ENCODE measurements at regions not wholly inside any gene's neighbourhood (a gene's known extent, or its start where the extent isn't known, plus 50 kb on each side); places are given as distances from the start of the nearest gene placed in this dataset.
A peak's percentile ranks its signal among the peaks of the same experiment; 100 is the strongest.

- ATAC-seq (ENCODE audit: insufficient read depth, low FRiP score): no peak
- 88 to 95% methylated on average over 2 of the region's 2 CpGs for WGBS, 2 donors
- TF ChIP-seq CTCF (IDR thresholded peaks at IDR 0.05; ENCODE audit: control extremely low read depth, extremely low read depth): no peak
Measured at GRCh38 chr5:174356536-174356935, 311.0 kb downstream of the NSG2 start.

GRCh38 chr5:174358276-174358675 lies 312.8 kb downstream of the NSG2 start:
- WGBS, 2 donors: 73 to 75% methylated on average over 3 of the region's 3 CpGs
- ATAC-seq (ENCODE audit: insufficient read depth, low FRiP score) (no peak), DNase-seq (peak in 2 of 3 donors; percentile 13 to 16)
- Histone ChIP-seq H3K27me3 (ENCODE audit: control insufficient read depth in 3 of 3, insufficient read depth in 3 of 3, low read length in 2 of 3) (no peaks in the 10 kb centered on the region), H3K4me1 (ENCODE audit: control insufficient read depth in 5 of 5, insufficient read depth in 5 of 5, low read length in 5 of 5) (peaks cover 0 to 23% (median 12%) of the 10 kb centered on the region in 5 donors), H3K9ac (ENCODE audit: insufficient read depth in 1 of 2, low read length in 2 of 2) (no peak overlapping the region), H3K4me3 (no peak overlapping the region), H3K36me3 (ENCODE audit: control insufficient read depth in 4 of 4, insufficient read depth in 4 of 4, low read length in 4 of 4) (no peaks in the 10 kb centered on the region), H3K9me3 (ENCODE audit: control insufficient read depth in 4 of 4, insufficient read depth in 3 of 4, low read length in 3 of 4) (peaks cover 0 to 10% (median 4%) of the 10 kb centered on the region in 4 donors), H3K27ac (ENCODE audit: low read depth in 1 of 2, low read length in 1 of 2) (no peak overlapping the region)
- no peak for TF ChIP-seq CTCF (IDR thresholded peaks at IDR 0.05; ENCODE audit: control extremely low read depth, extremely low read depth)

More at GRCh38 chr5:174356536-174356935, 311.0 kb downstream of the NSG2 start:
- H3K9ac ChIP-seq (ENCODE audit: insufficient read depth in 1 of 2, low read length in 2 of 2): no peak overlapping the region
- no peak overlapping the region for H3K4me3 ChIP-seq
- DNase-seq: no peak
- H3K9me3 ChIP-seq (ENCODE audit: control insufficient read depth in 4 of 4, insufficient read depth in 3 of 4, low read length in 3 of 4): peaks cover 0 to 10% (median 0%) of the 10 kb centered on the region in 4 donors
- no peak overlapping the region for H3K27ac ChIP-seq (ENCODE audit: low read depth in 1 of 2, low read length in 1 of 2)
- H3K27me3 ChIP-seq (ENCODE audit: control insufficient read depth in 3 of 3, insufficient read depth in 3 of 3, low read length in 2 of 3): no peaks in the 10 kb centered on the region
- no peaks in the 10 kb centered on the region for H3K36me3 ChIP-seq (ENCODE audit: control insufficient read depth in 4 of 4, insufficient read depth in 4 of 4, low read length in 4 of 4)
- peaks cover 0 to 23% (median 12%) of the 10 kb centered on the region in 5 donors for H3K4me1 ChIP-seq (ENCODE audit: control insufficient read depth in 5 of 5, insufficient read depth in 5 of 5, low read length in 5 of 5)

- no peaks in the 10 kb centered on the region for H3K27me3 ChIP-seq (ENCODE audit: control insufficient read depth in 3 of 3, insufficient read depth in 3 of 3, low read length in 2 of 3)
- H3K9me3 ChIP-seq (ENCODE audit: control insufficient read depth in 4 of 4, insufficient read depth in 3 of 4, low read length in 3 of 4): peaks cover 0 to 10% (median 4%) of the 10 kb centered on the region in 4 donors
- DNase-seq (peak; percentile 61 to 81 (median 78)), ATAC-seq (ENCODE audit: insufficient read depth, low FRiP score) (no peak)
- no peak overlapping the region for H3K4me3 ChIP-seq
- WGBS, 2 donors: 61 to 84% methylated on average over 4 of the region's 4 CpGs
- peak overlapping the region in 1 of 2 donors; percentile 11 for H3K9ac ChIP-seq (ENCODE audit: insufficient read depth in 1 of 2, low read length in 2 of 2)
- TF ChIP-seq CTCF (IDR thresholded peaks at IDR 0.05; ENCODE audit: control extremely low read depth, extremely low read depth): no peak
- H3K36me3 ChIP-seq (ENCODE audit: control insufficient read depth in 4 of 4, insufficient read depth in 4 of 4, low read length in 4 of 4): no peaks in the 10 kb centered on the region
- peaks cover 0 to 23% (median 12%) of the 10 kb centered on the region in 5 donors for H3K4me1 ChIP-seq (ENCODE audit: control insufficient read depth in 5 of 5, insufficient read depth in 5 of 5, low read length in 5 of 5)
- H3K27ac ChIP-seq (ENCODE audit: low read depth in 1 of 2, low read length in 1 of 2): no peak overlapping the region
Measured at GRCh38 chr5:174359071-174359470, 313.6 kb downstream of the NSG2 start.

- TF ChIP-seq CTCF (IDR thresholded peaks at IDR 0.05; ENCODE audit: control extremely low read depth, extremely low read depth): no peak
- no peak overlapping the region for H3K4me3 ChIP-seq
- H3K27me3 ChIP-seq (ENCODE audit: control insufficient read depth in 3 of 3, insufficient read depth in 3 of 3, low read length in 2 of 3): no peaks in the 10 kb centered on the region
- ATAC-seq (ENCODE audit: insufficient read depth, low FRiP score) (no peak), DNase-seq (no peak)
- H3K9ac ChIP-seq (ENCODE audit: insufficient read depth in 1 of 2, low read length in 2 of 2): no peak overlapping the region
- 87 to 92% methylated on average over 2 of the region's 2 CpGs for WGBS, 2 donors
- no peak overlapping the region for H3K27ac ChIP-seq (ENCODE audit: low read depth in 1 of 2, low read length in 1 of 2)
- H3K36me3 ChIP-seq (ENCODE audit: control insufficient read depth in 4 of 4, insufficient read depth in 4 of 4, low read length in 4 of 4): no peaks in the 10 kb centered on the region
- peaks cover 0 to 6% (median 4%) of the 10 kb centered on the region in 4 donors for H3K9me3 ChIP-seq (ENCODE audit: control insufficient read depth in 4 of 4, insufficient read depth in 3 of 4, low read length in 3 of 4)
- H3K4me1 ChIP-seq (ENCODE audit: control insufficient read depth in 5 of 5, insufficient read depth in 5 of 5, low read length in 5 of 5): peaks cover 0 to 23% (median 12%) of the 10 kb centered on the region in 5 donors
Measured at GRCh38 chr5:174362514-174362913, 317.0 kb downstream of the NSG2 start.
